ENCODE measurements at regions not wholly inside any gene's neighbourhood (a gene's known extent, or its start where the extent isn't known, plus 50 kb on each side); places are given as distances from the start of the nearest gene placed in this dataset.
"Not testable (repeated sequence)": the region's sequence is repeated elsewhere in the genome, so short reads cannot be mapped to it uniquely, and the experiment has no call there.

- Histone ChIP-seq H3K4me1 (no peaks in the 10 kb centered on the region), H3K4me3 (no peak overlapping the region), H3K27me3 (no peaks in the 10 kb centered on the region), H3K27ac (no peak overlapping the region), H3K36me3 (no peaks in the 10 kb centered on the region), H3K9me3 (no peaks in the 10 kb centered on the region)
- no peak for DNase-seq (ENCODE audit: extremely low spot score in 2 of 2)
- intact Hi-C loops (cut with DNase I), result no loop called here
- no peak for TF ChIP-seq POLR2AphosphoS5 (IDR thresholded peaks at IDR 0.05; ENCODE audit: insufficient read depth in 1 of 2, low read depth in 1 of 2)
- no peak for TF ChIP-seq POLR2A (IDR thresholded peaks at IDR 0.05)
- no peak for TF ChIP-seq CTCF (IDR thresholded peaks at IDR 0.05)
Observed at GRCh38 chr14:106166232-106166631, 639.8 kb downstream of the TMEM121 start.

GRCh38 chr14:106166650-106167204 is 640.3 kb downstream of the TMEM121 start:
- Histone ChIP-seq H3K27me3 (no peaks in the 10 kb centered on the region), H3K36me3 (no peaks in the 10 kb centered on the region), H3K9me3 (no peaks in the 10 kb centered on the region), H3K4me3 (no peak overlapping the region), H3K4me1 (no peaks in the 10 kb centered on the region), H3K27ac (no peak overlapping the region)
- intact Hi-C loops (cut with DNase I), result no loop called here
- no peak for TF ChIP-seq POLR2AphosphoS5 (IDR thresholded peaks at IDR 0.05; ENCODE audit: insufficient read depth in 1 of 2, low read depth in 1 of 2)
- TF ChIP-seq POLR2A (IDR thresholded peaks at IDR 0.05), result no peak
- no peak for TF ChIP-seq CTCF (IDR thresholded peaks at IDR 0.05)
- no peak for DNase-seq (ENCODE audit: extremely low spot score in 2 of 2)

- H3K4me3 ChIP-seq; intact Hi-C loops (cut with DNase I); H3K9me3 ChIP-seq; DNase-seq (ENCODE audit: extremely low spot score in 2 of 2); H3K36me3 ChIP-seq; H3K4me1 ChIP-seq; H3K27ac ChIP-seq; H3K27me3 ChIP-seq: not testable (repeated sequence)
Observed at GRCh38 chr14:106170163-106170658, 643.8 kb downstream of the TMEM121 start.

- H3K4me1 ChIP-seq, result no peaks in the 10 kb centered on the region
- TF ChIP-seq POLR2AphosphoS5 (IDR thresholded peaks at IDR 0.05; ENCODE audit: insufficient read depth in 1 of 2, low read depth in 1 of 2), result no peak
- TF ChIP-seq POLR2A (IDR thresholded peaks at IDR 0.05), result no peak
- no peak for TF ChIP-seq CTCF (IDR thresholded peaks at IDR 0.05)
- H3K27me3 ChIP-seq, result no peaks in the 10 kb centered on the region
- intact Hi-C loops (cut with DNase I), result no loop called here
- no peaks in the 10 kb centered on the region for H3K9me3 ChIP-seq
- H3K27ac ChIP-seq, result no peak overlapping the region
- H3K4me3 ChIP-seq, result no peak overlapping the region
- H3K36me3 ChIP-seq, result no peaks in the 10 kb centered on the region
- no peak for DNase-seq (ENCODE audit: extremely low spot score in 2 of 2)
Observed at GRCh38 chr14:106174206-106174605, 647.8 kb downstream of the TMEM121 start.

- H3K9me3 ChIP-seq; H3K4me3 ChIP-seq; H3K27ac ChIP-seq; H3K4me1 ChIP-seq; H3K36me3 ChIP-seq; DNase-seq (ENCODE audit: extremely low spot score in 2 of 2); intact Hi-C loops (cut with DNase I); H3K27me3 ChIP-seq: not testable (repeated sequence)
Observed at GRCh38 chr14:106177266-106178246, 651.2 kb downstream of the TMEM121 start.

GRCh38 chr14:106179761-106180160 is 653.4 kb downstream of the TMEM121 start:
- no peaks in the 10 kb centered on the region for H3K27me3 ChIP-seq
- no peaks in the 10 kb centered on the region for H3K36me3 ChIP-seq
- intact Hi-C loops (cut with DNase I), result no loop called here
- no peak for DNase-seq (ENCODE audit: extremely low spot score in 2 of 2)
- no peaks in the 10 kb centered on the region for H3K9me3 ChIP-seq
- no peak for TF ChIP-seq CTCF (IDR thresholded peaks at IDR 0.05)
- TF ChIP-seq POLR2AphosphoS5 (IDR thresholded peaks at IDR 0.05; ENCODE audit: insufficient read depth in 1 of 2, low read depth in 1 of 2), result no peak
- TF ChIP-seq POLR2A (IDR thresholded peaks at IDR 0.05), result no peak
- no peak overlapping the region for H3K4me3 ChIP-seq
- no peaks in the 10 kb centered on the region for H3K4me1 ChIP-seq
- no peak overlapping the region for H3K27ac ChIP-seq

- H3K27me3 ChIP-seq; H3K27ac ChIP-seq; intact Hi-C loops (cut with DNase I): not testable (repeated sequence)
Observed at GRCh38 chr14:106184771-106185170, 658.4 kb downstream of the TMEM121 start.

GRCh38 chr14:106185174-106185836 is 658.9 kb downstream of the TMEM121 start:
- H3K4me3 ChIP-seq; H3K4me1 ChIP-seq; DNase-seq (ENCODE audit: extremely low spot score in 2 of 2); H3K36me3 ChIP-seq; intact Hi-C loops (cut with DNase I); H3K27ac ChIP-seq; H3K27me3 ChIP-seq; H3K9me3 ChIP-seq: not testable (repeated sequence)

More at GRCh38 chr14:106184771-106185170, 658.4 kb downstream of the TMEM121 start:
- H3K36me3 ChIP-seq; H3K4me3 ChIP-seq; H3K9me3 ChIP-seq; H3K4me1 ChIP-seq; DNase-seq (ENCODE audit: extremely low spot score in 2 of 2): not testable (repeated sequence)
